Vagina (tissue), 2 donors: ENCODE measurements at regions not wholly inside any gene's neighbourhood (a gene's known extent, or its start where the extent isn't known, plus 50 kb on each side); places are given as distances from the start of the nearest gene placed in this dataset.

Source experiments
- DNase-seq, 2 donors: peaks; one replicate each; pipeline ENCODE4 v3.0.0-alpha.2; 2017; ENCODE audit errors: extremely low spot score in 2 of 2
- H3K27ac ChIP-seq: fragments of 200-600 bp; sonication (generic); one replicate; pipeline ENCODE4 v1.5.1; 2019
- H3K27me3 ChIP-seq: fragments of 200-600 bp; sonication (generic); one replicate; pipeline ENCODE4 v1.5.1; 2019
- H3K36me3 ChIP-seq, 2 donors: fragments of 200-600 bp; sonication (generic); one replicate each; pipeline ENCODE4 v1.5.1; 2017 to 2019
- H3K4me1 ChIP-seq: fragments of 200-600 bp; sonication (generic); one replicate; pipeline ENCODE4 v1.5.1; 2019
- H3K4me3 ChIP-seq, 2 donors: fragments of 200-600 bp; sonication (generic); 1 replicate in 1 of 2; 2 replicates in 1 of 2; pipeline ENCODE4 v1.5.1; 2016 to 2019
- H3K9me3 ChIP-seq: fragments of 200-600 bp; sonication (generic); one replicate; pipeline ENCODE4 v1.5.1; 2019
- POLR2A ChIP-seq, 2 donors: fragments of 450-650 bp; IDR thresholded peaks; one replicate each; pipeline ENCODE4 v1.6.1; 2017; ENCODE audit warnings: antibody characterized with exemption in 2 of 2, mild to moderate bottlenecking in 2 of 2, moderate library complexity in 2 of 2
- POLR2AphosphoS5 ChIP-seq, 2 donors: sonication (generic); formaldehyde crosslinking; IDR thresholded peaks; one replicate each; pipeline ENCODE4 v1.9.0; 2017; ENCODE audit warnings: antibody characterized with exemption in 2 of 2, mild to moderate bottlenecking in 2 of 2, low read depth in 1 of 2; ENCODE audit not compliant: insufficient read depth in 1 of 2
- intact Hi-C: fragments of 100-400 bp; cut with DNase I; formaldehyde crosslinking; loops from one replicate; pipeline ENCODE4 v1.15.1; 2023
- TF ChIP-seq, protein P1 (sequence below), 3 experiments: fragments of 450-650 bp in 2 of 3; fragments of 200-600 bp in 1 of 3; sonication (generic) in 1 of 3; IDR thresholded peaks; one replicate each; pipeline ENCODE4 v1.5.1; 2017 to 2019; ENCODE audit warnings: antibody characterized with exemption in 3 of 3, mild to moderate bottlenecking in 2 of 3, moderate library complexity in 2 of 3

- TF ChIP-seq POLR2AphosphoS5 (IDR thresholded peaks at IDR 0.05; ENCODE audit: insufficient read depth in 1 of 2, low read depth in 1 of 2) (no peak), POLR2A (IDR thresholded peaks at IDR 0.05) (no peak)
- TF ChIP-seq, protein P1, sequence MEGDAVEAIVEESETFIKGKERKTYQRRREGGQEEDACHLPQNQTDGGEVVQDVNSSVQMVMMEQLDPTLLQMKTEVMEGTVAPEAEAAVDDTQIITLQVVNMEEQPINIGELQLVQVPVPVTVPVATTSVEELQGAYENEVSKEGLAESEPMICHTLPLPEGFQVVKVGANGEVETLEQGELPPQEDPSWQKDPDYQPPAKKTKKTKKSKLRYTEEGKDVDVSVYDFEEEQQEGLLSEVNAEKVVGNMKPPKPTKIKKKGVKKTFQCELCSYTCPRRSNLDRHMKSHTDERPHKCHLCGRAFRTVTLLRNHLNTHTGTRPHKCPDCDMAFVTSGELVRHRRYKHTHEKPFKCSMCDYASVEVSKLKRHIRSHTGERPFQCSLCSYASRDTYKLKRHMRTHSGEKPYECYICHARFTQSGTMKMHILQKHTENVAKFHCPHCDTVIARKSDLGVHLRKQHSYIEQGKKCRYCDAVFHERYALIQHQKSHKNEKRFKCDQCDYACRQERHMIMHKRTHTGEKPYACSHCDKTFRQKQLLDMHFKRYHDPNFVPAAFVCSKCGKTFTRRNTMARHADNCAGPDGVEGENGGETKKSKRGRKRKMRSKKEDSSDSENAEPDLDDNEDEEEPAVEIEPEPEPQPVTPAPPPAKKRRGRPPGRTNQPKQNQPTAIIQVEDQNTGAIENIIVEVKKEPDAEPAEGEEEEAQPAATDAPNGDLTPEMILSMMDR (IDR thresholded peaks at IDR 0.05): no peak
- Histone ChIP-seq H3K27ac (no peak overlapping the region), H3K4me1 (no peaks in the 10 kb centered on the region), H3K4me3 (no peak overlapping the region), H3K27me3 (no peaks in the 10 kb centered on the region), H3K9me3 (no peaks in the 10 kb centered on the region), H3K36me3 (no peaks in the 10 kb centered on the region)
- DNase-seq: no peak
- intact Hi-C loops: no loop called here
Observed at GRCh38 chr9:88702985-88703384, 168.0 kb downstream of the NXNL2 start.

GRCh38 chr9:88706193-88707113, 171.5 kb downstream of the NXNL2 start:
- no peak overlapping the region for H3K4me3 ChIP-seq
- H3K4me1 ChIP-seq: no peaks in the 10 kb centered on the region
- no peaks in the 10 kb centered on the region for H3K9me3 ChIP-seq
- TF ChIP-seq, protein P1 (IDR thresholded peaks at IDR 0.05): no peak
- TF ChIP-seq POLR2AphosphoS5 (IDR thresholded peaks at IDR 0.05; ENCODE audit: insufficient read depth in 1 of 2, low read depth in 1 of 2): no peak
- H3K27me3 ChIP-seq: no peaks in the 10 kb centered on the region
- no peak overlapping the region for H3K27ac ChIP-seq
- no peaks in the 10 kb centered on the region for H3K36me3 ChIP-seq
- intact Hi-C loops: no loop called here
- no peak for DNase-seq

DNA sequence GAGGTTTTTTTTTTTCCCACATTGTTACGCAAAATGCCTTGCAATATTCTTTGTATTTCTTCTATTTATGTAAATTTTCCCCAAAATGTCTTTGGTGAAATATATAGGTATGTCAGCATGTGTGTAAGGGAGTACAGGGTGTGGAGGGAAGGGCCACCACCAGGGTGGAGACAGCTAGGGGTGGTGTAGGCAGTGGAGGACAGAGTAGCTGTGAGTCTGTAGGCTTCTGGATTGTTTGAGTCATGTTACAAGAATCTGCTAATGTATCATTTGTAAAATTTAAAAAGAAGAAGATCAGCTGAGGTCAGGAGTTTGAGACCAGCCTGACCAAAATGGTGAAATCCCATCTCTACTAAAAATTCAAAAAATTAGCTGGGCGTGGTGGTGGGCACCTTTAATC, 175.5 kb downstream of the NXNL2 start:
- TF ChIP-seq POLR2A (IDR thresholded peaks at IDR 0.05): no peak
- TF ChIP-seq, protein P1 (IDR thresholded peaks at IDR 0.05): no peak
- TF ChIP-seq POLR2AphosphoS5 (IDR thresholded peaks at IDR 0.05; ENCODE audit: insufficient read depth in 1 of 2, low read depth in 1 of 2): no peak
- Histone ChIP-seq H3K9me3 (no peaks in the 10 kb centered on the region), H3K4me3 (no peak overlapping the region), H3K27ac (no peak overlapping the region), H3K36me3 (no peaks in the 10 kb centered on the region), H3K4me1 (no peaks in the 10 kb centered on the region), H3K27me3 (no peaks in the 10 kb centered on the region)
- DNase-seq: no peak
- intact Hi-C loops: no loop called here

GRCh38 chr9:88711719-88712118, 176.7 kb downstream of the NXNL2 start:
- TF ChIP-seq POLR2A (IDR thresholded peaks at IDR 0.05): no peak
- TF ChIP-seq, protein P1 (IDR thresholded peaks at IDR 0.05): no peak
- TF ChIP-seq POLR2AphosphoS5 (IDR thresholded peaks at IDR 0.05; ENCODE audit: insufficient read depth in 1 of 2, low read depth in 1 of 2): no peak
- peaks cover 6% of the 10 kb centered on the region for H3K4me1 ChIP-seq
- H3K9me3 ChIP-seq: no peaks in the 10 kb centered on the region
- H3K27ac ChIP-seq: no peak overlapping the region
- H3K27me3 ChIP-seq: no peaks in the 10 kb centered on the region
- no peaks in the 10 kb centered on the region for H3K36me3 ChIP-seq
- no peak for DNase-seq
- H3K4me3 ChIP-seq: no peak overlapping the region
- intact Hi-C loops: no loop called here

DNA sequence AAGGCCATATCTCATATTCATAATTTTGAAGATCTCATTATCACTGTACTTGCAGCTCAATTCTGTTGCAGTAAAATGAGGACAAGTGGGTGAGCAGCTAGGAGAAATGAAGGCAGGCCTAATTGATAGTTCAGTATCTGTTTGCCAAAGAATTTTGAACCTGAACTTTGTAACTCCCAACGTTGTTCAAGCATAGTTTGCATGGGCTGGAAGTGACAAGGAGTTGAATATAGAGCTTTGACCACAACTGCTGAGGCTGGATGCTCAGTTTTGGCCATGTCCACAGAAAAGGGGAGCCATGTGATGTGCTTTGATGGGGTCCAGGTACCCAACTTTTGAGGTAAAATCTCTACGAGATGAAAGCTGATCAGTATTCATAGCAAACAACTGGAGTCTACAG, 177.5 kb downstream of the NXNL2 start:
- Histone ChIP-seq H3K9me3 (no peaks in the 10 kb centered on the region), H3K4me3 (no peak overlapping the region), H3K4me1 (peaks cover 10% of the 10 kb centered on the region), H3K27me3 (no peaks in the 10 kb centered on the region), H3K36me3 (no peaks in the 10 kb centered on the region), H3K27ac (no peak overlapping the region)
- intact Hi-C loops: no loop called here
- DNase-seq: no peak
- TF ChIP-seq POLR2AphosphoS5 (IDR thresholded peaks at IDR 0.05; ENCODE audit: insufficient read depth in 1 of 2, low read depth in 1 of 2) (no peak), POLR2A (IDR thresholded peaks at IDR 0.05) (no peak)
- TF ChIP-seq, protein P1 (IDR thresholded peaks at IDR 0.05): no peak
